ENCODE measurements at regions not wholly inside any gene's neighbourhood (a gene's known extent, or its start where the extent isn't known, plus 50 kb on each side); places are given as distances from the start of the nearest gene placed in this dataset.
"Not testable (repeated sequence)": the region's sequence is repeated elsewhere in the genome, so short reads cannot be mapped to it uniquely, and the experiment has no call there.

DNA sequence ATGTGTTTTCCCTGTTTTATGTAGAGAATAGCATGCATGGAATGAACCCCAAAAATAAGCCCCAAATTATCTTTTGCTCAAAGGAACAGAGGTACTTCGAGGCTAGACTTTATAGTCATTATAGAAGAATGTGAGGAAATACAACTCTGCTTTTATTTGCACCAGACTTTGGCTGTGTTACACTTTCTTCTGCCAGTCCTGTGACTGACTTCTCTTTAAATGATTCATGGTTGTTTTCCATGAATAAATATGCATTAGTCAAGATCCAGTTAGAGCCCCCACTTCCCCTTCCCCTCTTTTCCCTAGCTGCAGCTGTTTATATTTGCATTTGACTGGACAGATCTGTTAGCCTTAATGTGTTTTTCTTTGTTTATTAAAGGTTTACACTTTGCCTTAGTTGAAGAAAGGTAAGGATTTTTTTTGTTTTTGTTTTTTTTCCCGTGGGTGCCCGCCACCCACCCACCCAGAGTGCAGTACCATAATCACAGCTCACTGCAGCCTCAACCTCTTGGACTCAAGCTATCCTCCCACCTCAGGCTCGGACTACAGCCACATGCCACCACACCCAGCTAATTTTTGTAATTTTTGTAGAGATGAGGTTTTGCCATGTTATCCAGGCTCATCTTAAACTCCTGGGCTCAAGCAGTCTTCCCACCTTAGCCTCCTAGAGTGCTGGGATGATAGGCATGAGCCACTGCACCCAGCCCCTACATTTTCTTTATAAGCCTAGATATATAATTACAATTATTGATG is 152.6 kb downstream of the CYB561 start:
- DNase-seq (ENCODE audit: low spot score) = no peak

DNA sequence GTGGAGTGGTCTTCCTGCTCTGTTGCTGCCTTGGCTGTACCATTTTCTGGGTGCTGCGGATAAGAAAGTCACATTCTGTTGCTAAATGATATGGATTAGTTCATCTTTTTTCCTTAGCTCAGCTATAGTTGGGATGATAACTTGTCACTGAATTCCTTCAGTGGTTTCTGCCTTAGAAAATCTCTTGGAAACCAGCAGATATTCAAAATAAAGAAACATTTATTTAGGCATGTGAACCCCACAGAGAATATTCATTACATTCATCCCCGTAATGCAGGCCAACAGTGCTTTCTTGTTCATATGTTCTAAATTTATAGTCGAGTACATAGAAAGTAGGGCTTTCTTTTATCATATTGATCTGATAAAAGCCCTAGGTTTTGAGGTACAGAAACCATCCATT is 151.3 kb downstream of the CYB561 start:
- no peak for DNase-seq (ENCODE audit: low spot score)

DNA sequence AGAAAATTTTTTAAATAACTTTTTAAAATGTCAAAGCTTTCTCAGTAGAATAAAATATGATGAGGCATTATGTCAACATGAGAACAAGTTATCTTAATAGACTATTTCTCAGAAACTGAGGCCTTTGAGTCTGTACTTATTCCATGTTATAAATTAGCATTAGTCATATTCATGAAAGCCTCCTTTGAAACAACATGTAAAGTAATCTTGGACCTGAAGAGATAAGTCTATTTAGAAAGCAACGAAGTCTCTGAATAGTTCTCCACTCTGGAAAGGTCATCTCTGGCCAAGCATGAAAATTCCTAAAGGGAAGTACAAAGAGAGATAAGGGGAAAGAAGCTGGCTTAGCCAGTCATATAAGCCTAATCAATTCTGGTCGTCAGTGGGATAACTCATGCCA is 150.8 kb downstream of the CYB561 start:
- DNase-seq (ENCODE audit: low spot score) = no peak

DNA sequence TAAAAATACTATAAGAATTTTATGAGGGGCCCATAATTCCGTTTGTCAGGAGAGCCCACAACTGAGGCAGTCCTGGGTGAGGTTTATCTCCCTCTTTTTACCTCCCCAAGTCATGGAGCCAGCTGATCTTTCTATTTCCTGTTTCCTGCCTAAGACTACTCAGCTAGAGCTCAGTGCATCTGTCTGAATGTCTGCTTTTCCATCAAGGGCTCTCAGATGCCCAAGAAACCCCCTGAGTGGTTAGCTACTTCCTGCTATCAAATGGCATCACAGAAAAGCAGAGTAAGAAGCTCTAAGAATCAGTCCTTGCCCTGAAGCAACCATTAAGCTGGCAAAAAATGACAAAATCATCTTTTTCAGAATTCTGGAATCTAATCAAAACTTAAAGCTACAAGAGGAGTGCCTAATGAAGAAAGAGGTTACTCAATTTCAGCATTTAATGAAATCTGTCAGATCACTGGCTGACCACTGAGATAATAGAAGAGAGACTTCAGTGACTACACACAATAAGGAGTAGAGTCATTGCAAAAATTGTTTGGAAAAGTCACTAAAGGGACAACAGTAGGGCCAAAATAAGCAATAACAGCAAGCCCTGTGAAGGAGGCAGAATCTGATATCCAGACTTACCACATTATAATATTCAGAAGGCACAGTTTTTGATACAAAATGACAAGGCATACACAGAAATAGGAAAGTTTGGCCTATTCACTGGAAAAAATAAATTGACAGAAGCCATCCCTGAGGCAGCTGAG is 150.1 kb downstream of the CYB561 start:
- DNase-seq (ENCODE audit: low spot score) = no peak

DNA sequence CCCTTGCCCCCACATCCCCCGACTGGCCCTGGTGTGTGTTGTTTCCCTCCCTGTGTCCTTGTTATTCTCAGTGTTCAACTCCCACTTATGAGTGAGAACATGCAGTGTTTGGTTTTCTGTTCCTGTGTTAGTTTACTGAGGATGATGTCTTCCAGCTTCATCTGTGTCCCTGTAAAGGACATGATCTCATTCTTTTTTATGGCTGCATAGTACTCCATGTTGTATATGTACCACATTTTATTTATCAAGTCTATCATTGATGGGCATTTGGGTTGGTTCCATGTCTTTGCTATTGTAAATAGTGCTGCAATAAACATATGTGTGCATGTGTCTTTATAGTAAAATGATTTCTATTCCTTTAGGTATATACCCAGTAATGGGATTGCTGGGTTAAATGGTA is 147.2 kb downstream of the CYB561 start:
- not testable (repeated sequence) for DNase-seq (ENCODE audit: low spot score)

DNA sequence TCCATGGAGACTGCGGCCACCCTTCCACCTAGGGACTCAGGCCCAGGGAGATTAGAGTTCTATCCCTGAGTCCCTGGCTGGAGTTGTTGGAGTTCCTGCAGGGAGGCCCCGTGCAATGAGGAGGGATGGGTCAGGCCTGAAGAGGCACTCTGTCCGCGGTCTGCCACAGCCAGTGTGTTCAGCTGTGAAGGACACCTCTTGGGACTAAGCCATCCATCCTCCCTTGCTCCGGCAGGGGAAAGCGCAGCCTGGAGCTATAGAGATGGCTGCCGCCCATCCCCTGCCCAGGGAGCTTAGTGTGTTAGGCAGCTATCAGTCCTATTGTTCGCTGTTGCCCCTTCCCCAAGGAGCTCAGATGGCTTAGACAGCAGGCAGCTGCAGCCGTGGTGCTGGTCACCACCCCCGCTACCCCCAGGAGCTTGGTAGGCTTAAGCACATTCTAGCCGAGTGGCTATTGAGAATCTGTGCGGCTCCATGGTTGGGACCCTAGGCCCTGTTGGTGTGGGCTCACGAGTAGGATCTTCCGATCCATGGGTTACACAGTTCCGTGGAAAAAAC is 141.3 kb downstream of the CYB561 start:
- DNase-seq (ENCODE audit: low spot score) = no peak

DNA sequence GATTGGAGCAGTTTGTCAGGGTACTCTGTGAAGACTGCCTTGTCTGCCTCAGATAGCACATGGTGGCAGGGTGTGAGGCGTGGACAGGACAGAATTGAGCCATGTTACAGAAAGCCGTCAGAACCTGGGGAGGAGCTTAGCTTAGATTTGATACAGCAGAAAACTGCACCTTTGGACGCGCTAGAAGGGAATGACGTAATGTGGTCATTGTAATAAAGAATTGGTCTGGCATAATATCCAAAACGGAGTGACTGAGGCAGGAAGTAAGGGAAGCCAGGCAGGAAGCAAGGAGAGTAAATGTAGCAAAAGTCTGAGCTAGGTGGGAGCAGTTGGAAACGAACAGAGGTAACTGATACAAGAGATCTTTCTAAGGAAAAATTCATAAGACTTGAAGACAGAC is 140.2 kb downstream of the CYB561 start:
- no peak for DNase-seq (ENCODE audit: low spot score)

DNA sequence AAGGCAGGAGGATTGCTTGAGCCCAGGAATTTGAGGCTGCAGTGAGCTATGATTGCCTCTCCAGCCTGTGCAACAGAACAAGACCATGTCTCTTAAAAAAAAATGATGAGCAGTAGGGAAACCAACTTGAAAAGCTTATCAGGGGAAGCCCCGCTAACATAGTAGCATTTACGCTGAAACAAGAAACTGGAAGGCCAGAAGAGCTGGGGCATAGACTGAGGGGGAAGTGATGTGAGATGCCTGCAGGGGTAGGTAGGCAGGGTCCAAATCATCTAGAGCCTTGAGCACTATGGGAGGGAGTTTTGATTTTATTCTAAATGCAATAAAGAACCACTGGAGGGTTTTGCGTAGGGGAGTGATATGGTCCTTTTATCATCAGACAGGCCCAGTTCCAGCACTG is 139.3 kb downstream of the CYB561 start:
- no peak for DNase-seq (ENCODE audit: low spot score)

DNA sequence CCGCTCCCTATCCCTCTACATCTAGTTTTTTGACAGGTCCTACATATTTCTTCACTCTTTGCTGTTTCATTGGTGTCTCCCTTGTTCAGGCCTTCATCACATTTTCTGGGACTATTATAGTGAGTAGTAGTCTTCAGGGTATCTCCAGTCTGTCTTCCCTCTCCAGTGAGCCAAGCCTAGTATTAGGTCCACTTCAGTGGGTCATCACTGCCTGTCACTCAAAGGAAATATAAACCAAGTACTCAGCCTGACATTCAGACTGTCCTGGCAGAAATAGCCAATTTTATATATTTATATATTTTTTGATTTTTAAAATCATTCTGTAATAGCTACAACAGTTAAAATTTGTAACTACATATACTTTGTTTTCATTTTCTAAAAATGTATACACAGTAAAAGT is 137.8 kb downstream of the CYB561 start:
- no peak for DNase-seq (ENCODE audit: low spot score)

DNA sequence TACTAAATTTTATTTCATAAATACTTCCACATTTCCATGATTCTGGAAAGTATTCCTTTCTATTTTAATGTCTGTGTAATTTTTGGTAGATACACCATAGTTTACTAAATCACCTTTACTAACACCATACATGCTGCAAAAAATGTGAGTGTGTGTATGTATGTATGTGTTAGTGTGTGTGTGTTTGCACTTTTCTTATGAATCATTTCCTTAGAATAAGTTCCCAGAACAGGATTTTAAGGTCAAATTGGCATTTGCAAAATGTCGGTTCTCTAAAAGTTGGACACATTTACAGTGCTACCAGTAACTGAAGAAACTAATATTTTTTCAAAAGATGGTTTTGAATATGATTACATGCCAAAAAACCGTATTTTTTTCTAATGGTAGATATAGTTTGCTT is 137.1 kb downstream of the CYB561 start:
- no peak for DNase-seq (ENCODE audit: low spot score)

DNA sequence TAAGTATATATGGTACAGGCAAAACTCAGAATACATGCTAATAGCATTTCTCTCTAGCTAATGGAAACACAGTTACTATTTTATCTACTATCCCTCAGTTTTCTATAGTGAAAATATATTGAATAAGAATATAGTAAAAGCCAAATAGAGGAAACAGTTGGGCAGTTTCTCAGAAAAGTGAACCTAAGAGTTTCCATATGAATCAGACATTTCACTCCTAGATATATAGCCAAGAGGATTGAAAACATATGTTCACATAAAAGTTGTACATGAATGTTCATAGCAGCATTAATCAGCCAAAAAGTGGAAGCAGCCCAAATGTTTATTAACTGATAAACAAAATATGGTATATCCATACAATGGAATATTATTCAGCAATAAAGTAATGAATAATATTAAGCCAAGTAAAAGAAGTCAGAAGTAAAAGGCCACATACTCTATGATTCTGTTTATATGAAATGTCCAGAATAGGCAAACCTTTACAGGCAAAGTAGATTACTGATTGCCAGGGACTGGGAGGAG is 134.6 kb downstream of the CYB561 start:
- no peak for DNase-seq (ENCODE audit: low spot score)

DNA sequence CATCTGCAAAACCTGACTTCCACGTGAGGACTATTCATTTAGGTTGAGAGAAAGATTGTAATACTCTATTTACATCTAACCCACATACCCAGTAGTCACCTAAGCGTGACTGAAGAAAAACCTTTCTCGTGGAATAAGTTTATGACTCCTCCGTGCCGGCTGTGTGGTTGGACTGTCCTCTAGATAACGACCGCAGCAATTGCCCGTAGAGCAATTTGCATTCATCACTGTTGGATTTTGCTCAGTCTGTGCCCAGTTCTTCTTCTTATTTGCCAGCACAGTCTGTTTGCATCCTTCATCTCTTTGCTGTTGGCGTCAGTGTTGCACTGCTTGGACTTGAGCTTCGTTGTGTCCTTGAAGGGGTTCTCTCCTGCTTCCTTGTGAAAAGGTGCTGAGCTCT is 131.3 kb downstream of the CYB561 start:
- DNase-seq (ENCODE audit: low spot score) = no peak

DNA sequence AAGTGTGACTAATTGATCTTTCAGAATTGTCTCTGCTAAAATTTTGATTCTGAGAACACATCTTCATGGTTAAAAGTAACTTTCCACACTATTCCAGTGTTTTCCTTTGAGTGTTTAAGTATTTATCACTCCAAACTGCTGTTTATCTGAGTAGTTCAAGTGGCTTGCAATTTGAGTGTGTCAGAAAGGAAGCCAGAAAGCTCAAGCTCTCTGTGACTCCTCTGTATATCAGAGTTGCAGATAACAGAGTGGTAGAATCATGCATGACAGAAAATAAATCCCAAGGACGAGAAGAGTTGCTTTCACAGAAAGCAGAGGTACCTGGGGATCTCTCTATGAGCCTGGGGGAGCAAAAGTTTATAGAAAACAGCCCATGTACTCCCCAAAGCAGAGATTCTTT is 130.0 kb downstream of the CYB561 start:
- no peak for DNase-seq (ENCODE audit: low spot score)

DNA sequence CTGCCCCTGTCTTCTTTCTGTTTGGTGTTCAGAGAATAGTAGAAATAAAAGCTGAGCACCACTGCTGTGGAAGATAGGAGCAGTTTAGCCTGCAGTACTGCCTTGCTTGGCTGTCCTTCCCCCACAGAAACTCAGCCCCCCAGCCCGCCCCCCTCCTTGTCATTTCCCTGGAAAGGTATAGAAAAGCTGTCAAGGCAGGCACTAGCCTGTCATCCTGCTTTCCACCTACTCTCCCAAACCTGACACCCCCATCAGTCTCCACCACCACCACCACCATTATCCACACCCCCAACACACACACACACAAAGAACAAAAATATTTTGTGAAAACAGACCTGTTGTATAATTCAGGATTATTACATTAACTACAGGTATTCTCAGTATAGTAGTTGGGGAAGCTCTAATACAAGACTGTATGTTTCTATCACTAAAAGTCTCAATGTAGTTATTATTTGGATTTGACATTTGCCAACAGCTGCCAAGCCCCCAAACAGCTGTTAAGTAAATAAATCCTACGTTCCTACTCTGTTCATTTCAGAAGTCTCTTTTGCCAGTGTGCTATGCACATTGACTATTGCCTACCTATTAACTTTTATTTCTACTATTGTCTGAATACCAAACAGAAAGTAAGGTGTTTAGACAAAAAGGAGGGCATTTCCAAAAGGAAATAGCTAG is 128.8 kb downstream of the CYB561 start:
- DNase-seq (ENCODE audit: low spot score) = no peak

DNA sequence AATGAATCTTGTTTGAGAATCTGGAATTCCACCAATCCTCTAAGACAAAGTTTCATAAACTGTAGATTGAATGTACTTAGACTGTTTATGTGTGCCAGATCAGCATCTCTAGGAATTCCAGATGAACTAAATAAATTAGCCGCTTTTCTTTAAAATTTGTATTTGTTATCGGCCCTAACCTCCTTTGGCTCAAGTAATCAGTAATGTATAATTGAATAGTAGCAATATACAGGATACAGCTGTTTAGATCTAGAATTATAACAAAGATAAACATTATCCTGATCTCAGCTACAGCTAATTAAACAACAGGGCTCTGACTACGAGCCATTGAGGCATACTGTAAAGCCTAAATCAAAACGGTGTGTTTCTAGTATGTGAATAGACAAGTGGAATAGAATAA is 120.3 kb downstream of the CYB561 start:
- no peak for DNase-seq (ENCODE audit: low spot score)

DNA sequence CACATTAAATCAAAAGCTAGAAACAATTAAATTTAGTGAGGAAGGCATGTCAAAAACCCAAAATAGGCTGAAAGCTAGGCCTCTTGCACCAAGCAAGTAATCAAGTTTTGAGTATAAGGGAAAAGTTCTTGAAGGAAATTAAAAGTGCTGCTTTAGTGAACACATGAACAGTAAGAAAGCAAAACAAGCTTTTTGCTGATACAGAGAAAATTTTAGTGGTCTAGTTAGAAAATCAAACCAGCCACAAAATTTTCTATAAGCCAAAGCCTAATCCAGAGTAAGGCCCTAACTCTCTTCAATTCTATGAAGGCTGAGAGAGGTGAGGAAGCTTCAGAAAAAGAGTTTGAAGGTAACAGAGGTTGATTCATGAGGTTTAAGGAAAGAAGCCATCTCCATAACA is 116.2 kb downstream of the CYB561 start:
- no peak for DNase-seq (ENCODE audit: low spot score)

DNA sequence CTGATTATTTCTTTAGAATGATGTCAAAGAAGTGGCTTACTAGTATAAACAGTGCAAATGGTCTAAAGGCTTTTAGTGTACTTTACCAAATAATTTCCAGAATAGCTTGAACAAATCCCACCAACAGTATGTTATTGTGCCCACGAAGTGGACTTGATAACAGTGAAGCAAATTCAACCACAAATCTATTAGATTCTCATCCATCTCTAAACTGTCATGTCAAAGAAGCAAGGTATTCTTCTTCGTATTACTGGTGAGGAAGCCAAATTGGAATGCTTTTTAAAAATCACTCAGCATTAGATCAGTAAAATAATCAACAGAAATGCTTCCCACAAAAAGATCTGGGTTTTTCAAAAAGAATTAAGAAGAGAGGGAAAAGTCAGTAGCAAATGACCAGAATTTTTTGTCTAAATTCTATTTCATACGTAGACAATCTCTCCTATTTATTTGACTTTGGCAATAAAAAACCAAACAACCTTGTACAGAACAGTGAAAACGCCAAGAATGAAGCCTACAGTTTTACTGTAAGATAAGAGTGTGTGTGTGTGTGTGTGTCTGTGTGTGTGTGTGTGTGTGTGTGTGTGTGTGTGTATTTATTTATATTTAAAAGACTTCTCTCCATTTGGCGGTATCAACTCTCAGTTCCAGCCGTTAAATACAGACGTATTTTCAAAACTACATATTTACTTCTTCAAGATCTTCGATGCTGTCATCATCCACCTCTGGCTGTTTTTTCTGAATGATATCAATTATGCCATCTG is 114.6 kb downstream of the CYB561 start:
- no peak for DNase-seq (ENCODE audit: low spot score)

DNA sequence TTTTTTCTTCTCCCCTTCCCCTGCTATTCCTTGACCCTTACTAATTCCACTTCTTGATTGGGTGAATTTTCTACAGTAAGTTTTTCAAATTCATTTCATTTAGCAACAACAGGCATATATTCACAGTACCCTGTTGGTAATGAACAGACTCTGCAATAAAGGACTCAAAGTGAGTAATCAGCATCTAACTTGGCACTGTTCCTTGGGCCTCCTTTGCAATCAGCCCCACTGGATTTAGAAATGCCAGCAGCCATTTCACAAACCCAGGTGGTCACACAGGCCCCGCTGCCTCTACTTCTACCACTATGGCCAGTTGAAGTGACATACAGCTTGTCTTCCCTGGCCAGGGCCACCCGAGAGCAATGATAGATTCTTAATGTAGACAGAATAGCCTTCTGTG is 113.8 kb downstream of the CYB561 start:
- no peak for DNase-seq (ENCODE audit: low spot score)

DNA sequence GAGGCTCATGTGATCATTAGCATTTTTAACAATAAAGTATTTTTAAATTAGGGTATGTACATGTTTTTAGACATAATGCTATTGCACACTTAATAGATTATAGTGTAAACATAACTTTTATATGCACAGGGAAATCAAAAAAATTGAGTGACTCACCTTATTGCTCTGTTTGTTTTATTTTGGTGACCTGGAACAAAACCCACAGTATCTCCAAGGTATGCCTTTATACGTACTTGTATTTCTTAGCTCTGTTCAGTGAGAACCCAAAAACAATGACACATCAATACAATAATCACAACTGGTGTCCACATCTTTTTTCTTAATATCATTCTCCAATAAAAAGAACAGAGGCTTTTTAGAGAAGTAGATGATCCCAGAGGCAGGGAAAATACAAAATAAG is 112.2 kb downstream of the CYB561 start:
- no peak for DNase-seq (ENCODE audit: low spot score)

DNA sequence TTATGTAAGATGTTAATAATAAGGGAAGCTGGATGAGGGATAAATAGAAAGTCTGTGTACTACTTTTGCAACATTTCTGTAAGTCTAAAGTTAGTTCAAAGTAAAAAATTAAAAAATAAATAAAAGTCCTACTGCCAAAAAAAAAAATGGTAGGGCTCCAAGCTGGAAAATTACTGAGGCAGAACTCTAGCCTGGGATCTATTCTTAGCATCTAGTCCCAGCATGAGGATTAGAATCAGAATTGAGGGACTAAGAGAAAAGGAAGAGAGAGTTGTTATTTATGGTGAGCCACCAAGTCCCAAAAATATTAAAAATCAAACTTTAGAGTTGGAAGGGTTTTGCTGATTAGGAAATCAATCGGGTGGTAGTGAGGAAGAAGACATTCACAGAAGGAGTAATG is 110.3 kb downstream of the CYB561 start:
- DNase-seq (ENCODE audit: low spot score) = no peak

DNA sequence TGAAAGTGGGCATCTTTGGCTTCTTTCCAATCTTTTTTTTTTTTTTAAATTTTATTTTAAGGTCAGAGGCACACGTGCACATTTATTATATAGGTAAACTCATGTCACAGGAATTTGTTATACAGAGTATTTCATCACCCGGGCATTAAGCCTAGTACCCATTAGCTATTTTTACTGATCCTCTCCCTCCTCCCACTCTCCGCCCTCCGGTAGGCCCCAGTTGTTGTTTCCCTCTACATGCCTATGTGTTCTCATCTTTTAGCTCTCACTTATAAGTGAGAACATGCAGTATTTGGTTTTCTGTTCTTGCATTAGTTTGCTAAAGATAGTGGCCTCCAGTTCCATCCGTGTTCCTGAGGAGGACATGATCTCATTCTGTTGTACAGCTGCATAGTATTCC is 108.5 kb downstream of the CYB561 start:
- DNase-seq (ENCODE audit: low spot score) = no peak

DNA sequence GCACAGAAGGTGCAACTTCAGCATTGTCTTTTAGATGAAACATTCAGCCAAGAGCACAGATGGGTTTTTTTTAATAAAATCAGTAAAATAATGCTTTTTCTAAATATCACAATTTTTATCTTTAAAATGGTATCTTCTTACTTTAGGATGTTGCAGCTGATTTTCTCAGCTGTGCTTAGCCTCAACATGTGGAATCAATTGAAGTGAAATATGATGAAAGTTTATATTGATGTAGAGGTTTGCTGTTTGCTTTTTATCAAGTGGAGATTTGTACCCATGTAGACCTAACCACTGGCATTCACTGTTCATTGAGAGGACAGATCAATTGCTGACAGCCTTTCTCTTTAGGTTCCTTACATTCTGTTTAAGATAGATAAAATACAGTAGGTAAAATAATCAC is 107.8 kb downstream of the CYB561 start:
- no peak for DNase-seq (ENCODE audit: low spot score)
